Osteoblast (primary cell): ENCODE measurements at regions not wholly inside any gene's neighbourhood (a gene's known extent, or its start where the extent isn't known, plus 50 kb on each side); places are given as distances from the start of the nearest gene placed in this dataset.
"Not testable (repeated sequence)": the region's sequence is repeated elsewhere in the genome, so short reads cannot be mapped to it uniquely, and the experiment has no call there.

Experiments
- DNase-seq: peaks from one replicate; pipeline ENCODE4 v3.0.0; 2011; ENCODE audit warnings: low spot score, mixed read lengths; ENCODE audit not compliant: insufficient read length; ENCODE audit errors: missing footprints
- H2AFZ ChIP-seq: 2 replicates; pipeline ENCODE4 v1.6.0; 2011; ENCODE audit warnings: mild to moderate bottlenecking, low read length
- H3K27ac ChIP-seq: 2 replicates; pipeline ENCODE4 v1.5.1; 2011; ENCODE audit warnings: mild to moderate bottlenecking, low read depth, low read length, moderate library complexity
- H3K27me3 ChIP-seq: 2 replicates; pipeline ENCODE4 v1.6.0; 2012; ENCODE audit warnings: mild to moderate bottlenecking, control low read depth, inconsistent platforms, low read length, moderate library complexity; ENCODE audit not compliant: insufficient read depth
- H3K36me3 ChIP-seq: 2 replicates; pipeline ENCODE4 v1.5.1; 2011; ENCODE audit warnings: mild to moderate bottlenecking, low read length, control low read depth, moderate library complexity; ENCODE audit not compliant: insufficient read depth
- H3K4me1 ChIP-seq: 2 replicates; pipeline ENCODE4 v1.5.1; 2011; ENCODE audit warnings: mild to moderate bottlenecking, low read length, control low read depth, moderate library complexity; ENCODE audit not compliant: insufficient read depth
- H3K4me2 ChIP-seq: 2 replicates; pipeline ENCODE4 v1.6.0; 2011; ENCODE audit warnings: mild to moderate bottlenecking, low read length; ENCODE audit not compliant: insufficient read depth
- H3K4me3 ChIP-seq: fragments of 200-600 bp; sonication (generic); 3 replicates; pipeline ENCODE4 v1.5.1; 2012; ENCODE audit warnings: mild to moderate bottlenecking, low read length, inconsistent platforms; ENCODE audit not compliant: insufficient read depth
- H3K79me2 ChIP-seq: 2 replicates; pipeline ENCODE4 v1.6.0; 2012; ENCODE audit warnings: mild to moderate bottlenecking, low read length, control low read depth, inconsistent platforms; ENCODE audit not compliant: insufficient read depth
- H3K9me3 ChIP-seq: 2 replicates; pipeline ENCODE4 v1.5.1; 2011; ENCODE audit warnings: low read depth, low read length, control low read depth
- H4K20me1 ChIP-seq: 2 replicates; pipeline ENCODE4 v1.6.0; 2012; ENCODE audit warnings: mild to moderate bottlenecking, low read length, control low read depth; ENCODE audit not compliant: insufficient read depth
- CTCF ChIP-seq: IDR thresholded peaks from 2 replicates; pipeline ENCODE4 v1.5.1; 2011; ENCODE audit warnings: mild to moderate bottlenecking, low read depth, low read length, moderate library complexity; ENCODE audit errors: extremely low read depth

DNA sequence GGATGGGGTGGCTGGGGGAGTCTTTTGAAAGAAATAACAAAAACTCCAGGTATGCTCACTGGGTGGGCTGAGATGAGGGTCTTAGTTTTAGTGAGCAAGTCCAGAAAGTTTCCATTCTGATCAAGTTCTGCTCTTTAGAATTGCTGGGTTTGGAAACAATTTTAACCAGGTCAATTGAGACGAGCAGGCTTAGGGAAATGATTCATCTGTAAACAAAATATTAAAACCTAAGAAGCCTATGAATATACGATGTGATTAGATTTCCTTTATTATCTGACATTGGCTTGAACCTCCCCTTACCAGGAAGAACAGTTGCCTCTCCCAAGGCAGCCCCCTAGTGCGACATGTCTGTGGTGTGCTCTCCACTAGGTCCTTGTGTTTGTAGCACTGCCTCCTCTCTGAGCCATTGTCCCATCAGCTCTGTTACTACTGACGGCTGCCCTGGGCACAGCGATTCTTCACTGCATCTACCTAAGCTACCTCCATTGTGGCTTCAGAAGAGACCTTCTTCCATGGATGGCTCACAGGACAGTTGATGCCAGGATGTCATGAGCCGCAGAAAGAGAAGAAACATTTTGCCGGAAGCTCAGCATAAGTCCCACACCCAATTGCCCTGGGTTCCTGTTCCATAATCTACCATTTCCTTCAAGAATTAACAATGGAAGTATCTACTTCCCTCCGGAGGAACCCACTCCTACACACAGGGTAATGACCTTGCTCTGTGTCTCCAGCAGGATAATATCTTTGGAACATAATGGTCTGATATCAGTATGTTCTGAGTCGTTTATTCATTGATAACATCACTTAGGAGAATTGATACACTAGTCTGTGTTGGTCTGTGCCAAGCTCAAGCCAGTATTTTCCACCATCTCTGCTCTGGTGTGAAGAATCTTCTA lies 95.1 kb upstream of the ITGB1 start:
- peaks cover 13% of the 10 kb centered on the region for H3K4me1 ChIP-seq
- H3K4me3 ChIP-seq = no peak overlapping the region
- no peaks in the 10 kb centered on the region for H3K27me3 ChIP-seq
- H3K27ac ChIP-seq = no peak overlapping the region
- H2AFZ ChIP-seq = peak overlapping the region; percentile 47
- H4K20me1 ChIP-seq = no peaks in the 10 kb centered on the region
- TF ChIP-seq CTCF = no peak
- no peaks in the 10 kb centered on the region for H3K79me2 ChIP-seq
- H3K36me3 ChIP-seq = no peaks in the 10 kb centered on the region
- DNase-seq = no peak
- H3K4me2 ChIP-seq = no peak overlapping the region
- H3K9me3 ChIP-seq = no peaks in the 10 kb centered on the region

- no peaks in the 10 kb centered on the region for H3K79me2 ChIP-seq
- peaks cover 13% of the 10 kb centered on the region for H3K4me1 ChIP-seq
- H3K9me3 ChIP-seq = no peaks in the 10 kb centered on the region
- no peak overlapping the region for H3K4me3 ChIP-seq
- TF ChIP-seq CTCF = no peak
- H4K20me1 ChIP-seq = no peaks in the 10 kb centered on the region
- no peak overlapping the region for H3K4me2 ChIP-seq
- no peak overlapping the region for H2AFZ ChIP-seq
- H3K36me3 ChIP-seq = no peaks in the 10 kb centered on the region
- H3K27me3 ChIP-seq = no peaks in the 10 kb centered on the region
- DNase-seq = no peak
- H3K27ac ChIP-seq = no peak overlapping the region
These were observed 94.3 kb upstream of the ITGB1 start for GRCh38 chr10:33052263-33052875.

GRCh38 chr10:33049963-33050920 lies 92.2 kb upstream of the ITGB1 start:
- not testable (repeated sequence) for H3K4me1 ChIP-seq, H3K36me3 ChIP-seq, H3K27ac ChIP-seq, H3K4me2 ChIP-seq, H3K79me2 ChIP-seq, H3K4me3 ChIP-seq, H3K9me3 ChIP-seq, H4K20me1 ChIP-seq, DNase-seq, H2AFZ ChIP-seq, H3K27me3 ChIP-seq

DNA sequence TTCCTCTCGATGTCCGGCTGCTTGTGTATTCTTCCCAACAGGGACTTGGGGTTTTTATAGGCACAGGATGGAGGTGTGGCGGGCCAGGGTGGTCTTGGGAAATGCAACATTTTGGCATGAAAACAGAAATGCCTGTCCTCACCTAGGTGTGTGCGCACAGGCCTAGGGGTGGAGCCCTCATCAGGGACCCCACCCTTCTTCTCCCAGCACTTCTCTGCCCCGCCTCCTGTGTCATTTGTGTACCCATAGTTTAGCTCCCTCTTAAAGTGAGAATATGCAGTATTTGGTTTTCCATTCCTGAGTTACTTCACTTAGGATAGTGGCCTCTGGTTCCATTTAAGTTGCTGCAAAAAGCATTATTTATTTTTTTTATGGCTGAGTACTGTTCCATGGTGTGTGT lies 90.2 kb upstream of the ITGB1 start:
- Histone ChIP-seq H3K36me3 (no peaks in the 10 kb centered on the region), H3K4me2 (no peak overlapping the region)
- no peak for TF ChIP-seq CTCF

More for the DNA sequence above, 90.2 kb upstream of the ITGB1 start:
- Histone ChIP-seq H4K20me1 (no peaks in the 10 kb centered on the region), H3K27me3 (no peaks in the 10 kb centered on the region), H3K4me3 (no peak overlapping the region), H3K27ac (no peak overlapping the region), H3K9me3 (no peaks in the 10 kb centered on the region), H2AFZ (no peak overlapping the region), H3K4me1 (peaks cover 3% of the 10 kb centered on the region), H3K79me2 (no peaks in the 10 kb centered on the region)
- DNase-seq = no peak
